ENCODE measurements at regions not wholly inside any gene's neighbourhood (a gene's known extent, or its start where the extent isn't known, plus 50 kb on each side); places are given as distances from the start of the nearest gene placed in this dataset.
"Not testable (repeated sequence)": the region's sequence is repeated elsewhere in the genome, so short reads cannot be mapped to it uniquely, and the experiment has no call there.

- TF ChIP-seq, protein P1, sequence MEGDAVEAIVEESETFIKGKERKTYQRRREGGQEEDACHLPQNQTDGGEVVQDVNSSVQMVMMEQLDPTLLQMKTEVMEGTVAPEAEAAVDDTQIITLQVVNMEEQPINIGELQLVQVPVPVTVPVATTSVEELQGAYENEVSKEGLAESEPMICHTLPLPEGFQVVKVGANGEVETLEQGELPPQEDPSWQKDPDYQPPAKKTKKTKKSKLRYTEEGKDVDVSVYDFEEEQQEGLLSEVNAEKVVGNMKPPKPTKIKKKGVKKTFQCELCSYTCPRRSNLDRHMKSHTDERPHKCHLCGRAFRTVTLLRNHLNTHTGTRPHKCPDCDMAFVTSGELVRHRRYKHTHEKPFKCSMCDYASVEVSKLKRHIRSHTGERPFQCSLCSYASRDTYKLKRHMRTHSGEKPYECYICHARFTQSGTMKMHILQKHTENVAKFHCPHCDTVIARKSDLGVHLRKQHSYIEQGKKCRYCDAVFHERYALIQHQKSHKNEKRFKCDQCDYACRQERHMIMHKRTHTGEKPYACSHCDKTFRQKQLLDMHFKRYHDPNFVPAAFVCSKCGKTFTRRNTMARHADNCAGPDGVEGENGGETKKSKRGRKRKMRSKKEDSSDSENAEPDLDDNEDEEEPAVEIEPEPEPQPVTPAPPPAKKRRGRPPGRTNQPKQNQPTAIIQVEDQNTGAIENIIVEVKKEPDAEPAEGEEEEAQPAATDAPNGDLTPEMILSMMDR (IDR thresholded peaks at IDR 0.05; ENCODE audit: control insufficient read depth, extremely low read depth, insufficient read depth), result no peak
- DNase-seq (ENCODE audit: low read depth), result no peak
- H3K4me3 ChIP-seq (ENCODE audit: low read depth, low read length), result no peak overlapping the region
Observed at GRCh38 chr11:39768214-39768613, 1691.2 kb downstream of the LRRC4C start.

DNA sequence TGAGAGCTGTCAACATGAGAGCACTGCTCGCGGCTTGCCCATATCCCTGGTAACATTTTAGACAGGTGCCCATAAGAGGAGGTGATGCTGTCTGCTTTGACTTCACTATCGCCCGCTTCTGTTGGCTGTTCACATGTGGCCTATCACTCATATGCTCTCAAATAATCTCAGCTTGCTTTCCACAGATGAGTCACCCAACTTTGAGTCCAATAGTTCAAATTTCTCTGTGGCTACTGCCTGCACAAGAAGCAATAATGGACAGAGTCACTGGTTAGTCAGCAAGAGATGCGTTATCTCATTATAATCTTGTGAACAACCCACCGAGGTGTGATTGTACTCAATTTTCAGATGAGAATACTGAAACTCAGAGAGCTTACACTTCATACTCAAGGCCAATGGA is 1714.1 kb downstream of the LRRC4C start:
- TF ChIP-seq, protein P1 (IDR thresholded peaks at IDR 0.05; ENCODE audit: control insufficient read depth, extremely low read depth, insufficient read depth), result no peak
- no peak overlapping the region for H3K4me3 ChIP-seq (ENCODE audit: low read depth, low read length)
- DNase-seq (ENCODE audit: low read depth), result no peak

DNA sequence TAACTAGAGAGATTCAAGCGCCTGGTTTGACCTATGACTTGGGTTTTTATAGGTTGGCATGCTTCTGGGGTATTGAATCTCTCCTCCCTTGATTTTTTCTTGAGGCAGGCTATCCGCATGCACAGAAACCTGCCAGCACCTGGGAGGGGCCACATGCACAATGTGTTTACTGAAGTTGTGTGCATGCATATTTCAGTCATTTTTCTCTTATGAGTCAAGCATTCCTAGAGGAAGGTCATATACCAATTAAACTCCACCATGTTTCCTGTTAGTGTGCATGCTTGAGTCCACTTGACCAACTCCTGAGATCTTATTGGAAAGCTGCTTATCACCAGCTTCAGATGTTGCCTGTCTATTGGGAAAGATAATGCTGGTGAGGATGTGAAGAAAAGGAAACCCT is 1718.4 kb downstream of the LRRC4C start:
- TF ChIP-seq, protein P1 (IDR thresholded peaks at IDR 0.05; ENCODE audit: control insufficient read depth, extremely low read depth, insufficient read depth), result no peak
- no peak overlapping the region for H3K4me3 ChIP-seq (ENCODE audit: low read depth, low read length)
- DNase-seq (ENCODE audit: low read depth), result no peak

- not testable (repeated sequence) for DNase-seq (ENCODE audit: low read depth); H3K4me3 ChIP-seq (ENCODE audit: low read depth, low read length)
Observed at GRCh38 chr11:39736351-39736750, 1723.1 kb downstream of the LRRC4C start.

DNA sequence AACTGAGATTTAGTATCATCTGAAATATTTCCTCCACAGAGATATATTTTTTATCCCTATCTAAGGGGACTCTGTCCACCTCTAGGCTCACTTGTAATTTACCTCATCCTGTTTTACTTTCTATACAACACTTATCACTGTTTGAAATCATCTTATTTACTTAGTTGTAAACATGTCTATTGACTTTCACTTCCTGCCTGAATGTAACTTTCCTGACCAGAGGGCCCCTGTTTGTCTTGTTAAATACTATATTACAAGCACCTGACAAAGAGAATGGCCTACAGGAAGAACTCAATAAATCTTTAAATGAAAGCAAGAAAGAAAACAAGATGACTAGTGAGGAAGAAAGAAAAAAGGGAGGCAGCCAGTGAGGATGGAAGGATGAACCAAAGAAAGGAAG is 1727.5 kb downstream of the LRRC4C start:
- peak; percentile 84 for DNase-seq (ENCODE audit: low read depth)
- H3K4me3 ChIP-seq (ENCODE audit: low read depth, low read length), result no peak overlapping the region
- TF ChIP-seq, protein P1 (IDR thresholded peaks at IDR 0.05; ENCODE audit: control insufficient read depth, extremely low read depth, insufficient read depth), result no peak

- no peak for DNase-seq (ENCODE audit: low read depth)
- no peak overlapping the region for H3K4me3 ChIP-seq (ENCODE audit: low read depth, low read length)
- TF ChIP-seq, protein P1 (IDR thresholded peaks at IDR 0.05; ENCODE audit: control insufficient read depth, extremely low read depth, insufficient read depth), result no peak
Observed at GRCh38 chr11:39725081-39725480, 1734.4 kb downstream of the LRRC4C start.

DNA sequence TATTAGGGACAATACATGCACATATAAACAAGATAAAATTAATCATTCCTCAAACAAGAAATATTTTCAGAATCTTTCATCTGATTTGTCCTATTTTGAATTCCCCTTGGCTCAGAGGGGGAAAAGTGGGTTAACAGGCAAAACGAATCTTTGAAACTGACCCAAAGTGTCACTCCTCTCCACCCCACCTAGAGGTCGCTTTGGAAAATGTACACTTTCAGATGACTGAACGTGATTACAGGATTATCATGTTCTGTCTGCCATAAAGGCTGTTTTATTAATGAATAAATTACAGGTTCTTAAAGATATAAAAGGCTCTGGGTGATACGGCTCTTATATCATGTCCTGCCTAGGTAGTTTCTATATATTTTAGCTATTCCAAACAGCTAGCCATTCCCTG is 1735.0 kb downstream of the LRRC4C start:
- TF ChIP-seq, protein P1 (IDR thresholded peaks at IDR 0.05; ENCODE audit: control insufficient read depth, extremely low read depth, insufficient read depth), result peak; percentile 41
- DNase-seq (ENCODE audit: low read depth), result no peak
- H3K4me3 ChIP-seq (ENCODE audit: low read depth, low read length), result no peak overlapping the region
